ENCODE measurements at regions not wholly inside any gene's neighbourhood (a gene's known extent, or its start where the extent isn't known, plus 50 kb on each side); places are given as distances from the start of the nearest gene placed in this dataset.

- no peak overlapping the region for H3K4me3 ChIP-seq
- Mint-ChIP-seq H3K27ac (no peak overlapping the region), H3K9me3 (peaks cover 5% of the 10 kb centered on the region; the same call in 2 of the 3 replicates), H3K4me3 (no peak overlapping the region), H3K27me3 (ENCODE audit: insufficient read depth, low read depth, poor library complexity) (no peaks in the 10 kb centered on the region), H3K36me3 (ENCODE audit: low read depth) (no peaks in the 10 kb centered on the region; the same call in 2 of the 3 replicates), H3K4me1 (no peaks in the 10 kb centered on the region)
- no peaks in the 10 kb centered on the region for H3K27me3 ChIP-seq (ENCODE audit: insufficient read depth)
- H3K9me2 ChIP-seq (ENCODE audit: insufficient read depth) = 0 out of 2 replicates have a peak, but pooled peaks cover 2% of the 10 kb centered on the region
- no peak overlapping the region for H2AFZ ChIP-seq
- ATAC-seq = no peak
- H3K27ac ChIP-seq (ENCODE audit: low read depth) = no peak overlapping the region
- H4K20me1 ChIP-seq (replicated peaks; ENCODE audit: insufficient read depth) = no peaks in the 10 kb centered on the region
- DNase-seq (ENCODE audit: low spot score) = no peak
- no peaks in the 10 kb centered on the region for H3F3A ChIP-seq (replicated peaks; ENCODE audit: low read depth)
- H3K4me2 ChIP-seq = no peak overlapping the region
- no peaks in the 10 kb centered on the region for H3K79me2 ChIP-seq (replicated peaks; ENCODE audit: insufficient read depth)
- no peaks in the 10 kb centered on the region for H3K4me1 ChIP-seq (ENCODE audit: insufficient read depth)
- H3K36me3 ChIP-seq (ENCODE audit: insufficient read depth) = no peaks in the 10 kb centered on the region
- TF ChIP-seq ZNF462 (CRISPR knock-in tag; IDR thresholded peaks at IDR 0.05) (no peak), NANOG (IDR thresholded peaks at IDR 0.05; ENCODE audit: borderline replicate concordance) (no peak), ETS1 (IDR thresholded peaks at IDR 0.05) (no peak), EZH2 (IDR thresholded peaks at IDR 0.05; ENCODE audit: low read depth, unreplicated experiment) (no peak), STAT1 (IDR thresholded peaks at IDR 0.05; ENCODE audit: unreplicated experiment) (no peak), JUNB (IDR thresholded peaks at IDR 0.05; ENCODE audit: unreplicated experiment) (no peak), POLR2AphosphoS5 (IDR thresholded peaks at IDR 0.05; ENCODE audit: low read depth) (no peak), ZNF331 (CRISPR knock-in tag; IDR thresholded peaks at IDR 0.05; ENCODE audit: low read depth) (no peak), ZNF114 (CRISPR knock-in tag; IDR thresholded peaks at IDR 0.05) (no peak), EZH2phosphoT487 (IDR thresholded peaks at IDR 0.05; ENCODE audit: unreplicated experiment) (no peak), CREB1 (CRISPR knock-in tag; IDR thresholded peaks at IDR 0.05; ENCODE audit: low read depth) (no peak), CTCF (conservative IDR thresholded peaks at IDR 0.05; ENCODE audit: low read depth in 2 of 2) (no peak)
- TF ChIP-seq, protein P1, sequence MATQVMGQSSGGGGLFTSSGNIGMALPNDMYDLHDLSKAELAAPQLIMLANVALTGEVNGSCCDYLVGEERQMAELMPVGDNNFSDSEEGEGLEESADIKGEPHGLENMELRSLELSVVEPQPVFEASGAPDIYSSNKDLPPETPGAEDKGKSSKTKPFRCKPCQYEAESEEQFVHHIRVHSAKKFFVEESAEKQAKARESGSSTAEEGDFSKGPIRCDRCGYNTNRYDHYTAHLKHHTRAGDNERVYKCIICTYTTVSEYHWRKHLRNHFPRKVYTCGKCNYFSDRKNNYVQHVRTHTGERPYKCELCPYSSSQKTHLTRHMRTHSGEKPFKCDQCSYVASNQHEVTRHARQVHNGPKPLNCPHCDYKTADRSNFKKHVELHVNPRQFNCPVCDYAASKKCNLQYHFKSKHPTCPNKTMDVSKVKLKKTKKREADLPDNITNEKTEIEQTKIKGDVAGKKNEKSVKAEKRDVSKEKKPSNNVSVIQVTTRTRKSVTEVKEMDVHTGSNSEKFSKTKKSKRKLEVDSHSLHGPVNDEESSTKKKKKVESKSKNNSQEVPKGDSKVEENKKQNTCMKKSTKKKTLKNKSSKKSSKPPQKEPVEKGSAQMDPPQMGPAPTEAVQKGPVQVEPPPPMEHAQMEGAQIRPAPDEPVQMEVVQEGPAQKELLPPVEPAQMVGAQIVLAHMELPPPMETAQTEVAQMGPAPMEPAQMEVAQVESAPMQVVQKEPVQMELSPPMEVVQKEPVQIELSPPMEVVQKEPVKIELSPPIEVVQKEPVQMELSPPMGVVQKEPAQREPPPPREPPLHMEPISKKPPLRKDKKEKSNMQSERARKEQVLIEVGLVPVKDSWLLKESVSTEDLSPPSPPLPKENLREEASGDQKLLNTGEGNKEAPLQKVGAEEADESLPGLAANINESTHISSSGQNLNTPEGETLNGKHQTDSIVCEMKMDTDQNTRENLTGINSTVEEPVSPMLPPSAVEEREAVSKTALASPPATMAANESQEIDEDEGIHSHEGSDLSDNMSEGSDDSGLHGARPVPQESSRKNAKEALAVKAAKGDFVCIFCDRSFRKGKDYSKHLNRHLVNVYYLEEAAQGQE (IDR thresholded peaks at IDR 0.05; ENCODE audit: unreplicated experiment) = no peak
Observed at GRCh38 chr4:106527316-106527715, 158.7 kb upstream of the GIMD1 start.

Measured in GM23338 (cell line).